HEK293 (cell line): ENCODE measurements at regions not wholly inside any gene's neighbourhood (a gene's known extent, or its start where the extent isn't known, plus 50 kb on each side); places are given as distances from the start of the nearest gene placed in this dataset.

Experiments
- CTCF ChIA-PET: fragments of 350-600 bp; formaldehyde crosslinking; extraction: SDS; loops from one replicate; lab custom pipeline; 2021; ENCODE audit warnings: antibody characterized with exemption; lab: Yijun Ruan, JAX
- POLR2A ChIA-PET: fragments of 300-600 bp; formaldehyde crosslinking; extraction: SDS; loops from one replicate; lab custom pipeline; 2020; ENCODE audit warnings: antibody characterized with exemption, inconsistent platforms; lab: Yijun Ruan, JAX
- H3K27ac ChIP-seq: fragments of 200-500 bp; sonication (Bioruptor generic); 2 replicates; pipeline ENCODE4 v1.5.1; 2014; ENCODE audit warnings: low read depth, low read length, control low read depth, inconsistent platforms; ENCODE audit errors: extremely low read depth
- H3K36me3 ChIP-seq, 2 experiments: fragments of 200-500 bp in 1 of 2; sonication (Bioruptor generic) in 1 of 2; 1 replicate in 1 of 2; 2 replicates in 1 of 2; pipeline ENCODE4 v1.5.1; 2014 to 2017; ENCODE audit warnings: inconsistent platforms in 2 of 2, low read length in 2 of 2; ENCODE audit not compliant: control insufficient read depth in 2 of 2, insufficient read depth in 1 of 2
- H3K4me1 ChIP-seq: fragments of 200-500 bp; sonication (Bioruptor generic); 2 replicates; pipeline ENCODE4 v1.5.1; 2014; ENCODE audit warnings: mild to moderate bottlenecking, low read length, inconsistent platforms; ENCODE audit not compliant: control insufficient read depth, insufficient read depth
- H3K4me3 ChIP-seq: 2 replicates; pipeline ENCODE4 v1.5.1; 2011; ENCODE audit warnings: low read depth, mild to moderate bottlenecking, control low read depth, low read length, moderate library complexity
- H3K9me3 ChIP-seq: fragments of 200-500 bp; sonication (Bioruptor generic); 2 replicates; pipeline ENCODE4 v1.5.1; 2014; ENCODE audit warnings: low read depth, low read length, inconsistent platforms; ENCODE audit not compliant: control insufficient read depth, insufficient read depth
- ATF2 ChIP-seq: fragments of 450-650 bp; formaldehyde crosslinking; IDR thresholded peaks from 2 replicates; pipeline ENCODE4 v1.5.1; 2016; ENCODE audit warnings: missing biosample characterization, missing genetic modification characterization, low read depth
- KLF1 ChIP-seq: fragments of 450-650 bp; formaldehyde crosslinking; IDR thresholded peaks from 2 replicates; pipeline ENCODE4 v1.5.1; 2016; ENCODE audit warnings: missing biosample characterization, missing genetic modification characterization
- MYNN ChIP-seq: fragments of 450-650 bp; formaldehyde crosslinking; IDR thresholded peaks from 2 replicates; pipeline ENCODE4 v1.5.1; 2016; ENCODE audit warnings: missing biosample characterization, missing genetic modification characterization, borderline replicate concordance
- OVOL3 ChIP-seq: fragments of 450-650 bp; formaldehyde crosslinking; IDR thresholded peaks from 2 replicates; pipeline ENCODE4 v1.5.1; 2016; ENCODE audit warnings: missing biosample characterization, missing genetic modification characterization
- SALL2 ChIP-seq: fragments of 450-650 bp; formaldehyde crosslinking; IDR thresholded peaks from 2 replicates; pipeline ENCODE4 v1.5.0; 2017; ENCODE audit warnings: missing biosample characterization, mild to moderate bottlenecking, missing genetic modification characterization, borderline replicate concordance
- SETDB1 ChIP-seq: IDR thresholded peaks from one replicate; pipeline ENCODE4 v1.6.1; 2017; ENCODE audit warnings: mild to moderate bottlenecking, low read length, moderate library complexity, mixed read lengths; ENCODE audit not compliant: insufficient read length
- ZBTB48 ChIP-seq: fragments of 450-650 bp; formaldehyde crosslinking; IDR thresholded peaks from 2 replicates; pipeline ENCODE4 v1.5.1; 2016; ENCODE audit warnings: missing biosample characterization, missing genetic modification characterization
- ZNF10 ChIP-seq: fragments of 450-650 bp; formaldehyde crosslinking; IDR thresholded peaks from 2 replicates; pipeline ENCODE4 v1.5.1; 2017; ENCODE audit warnings: missing biosample characterization, missing genetic modification characterization
- ZNF175 ChIP-seq: fragments of 450-650 bp; formaldehyde crosslinking; IDR thresholded peaks from 2 replicates; pipeline ENCODE4 v1.5.1; 2016; ENCODE audit warnings: missing biosample characterization, missing genetic modification characterization
- ZNF266 ChIP-seq: fragments of 450-650 bp; formaldehyde crosslinking; IDR thresholded peaks from 2 replicates; pipeline ENCODE4 v1.5.1; 2016; ENCODE audit warnings: missing biosample characterization, missing genetic modification characterization, low read depth
- ZNF280C ChIP-seq: fragments of 450-650 bp; formaldehyde crosslinking; IDR thresholded peaks from 2 replicates; pipeline ENCODE4 v1.5.1; 2016; ENCODE audit warnings: missing biosample characterization, missing genetic modification characterization
- ZNF366 ChIP-seq: fragments of 450-650 bp; formaldehyde crosslinking; conservative IDR thresholded peaks from 2 replicates; pipeline ENCODE4 v1.5.1; 2016; ENCODE audit warnings: missing biosample characterization, missing genetic modification characterization
- ZNF48 ChIP-seq: fragments of 450-650 bp; formaldehyde crosslinking; IDR thresholded peaks from 2 replicates; pipeline ENCODE4 v1.5.1; 2016; ENCODE audit warnings: missing biosample characterization, missing genetic modification characterization
- ZNF544 ChIP-seq: fragments of 450-650 bp; formaldehyde crosslinking; IDR thresholded peaks from 2 replicates; pipeline ENCODE4 v1.5.0; 2017; ENCODE audit warnings: missing biosample characterization, missing genetic modification characterization
- ZNF555 ChIP-seq: fragments of 450-650 bp; formaldehyde crosslinking; conservative IDR thresholded peaks from 2 replicates; pipeline ENCODE4 v1.5.1; 2017; ENCODE audit warnings: missing biosample characterization, mild to moderate bottlenecking, missing genetic modification characterization, inconsistent platforms
- ZNF623 ChIP-seq: fragments of 450-650 bp; formaldehyde crosslinking; IDR thresholded peaks from 2 replicates; pipeline ENCODE4 v1.5.1; 2016; ENCODE audit warnings: missing biosample characterization, missing genetic modification characterization
- TF ChIP-seq, protein P1 (sequence below): fragments of 450-650 bp; formaldehyde crosslinking; conservative IDR thresholded peaks from 2 replicates; pipeline ENCODE4 v1.5.1; 2016; ENCODE audit warnings: low read depth, missing biosample characterization, missing genetic modification characterization

- Histone ChIP-seq H3K4me3 (no peak overlapping the region), H3K27ac (no peak overlapping the region), H3K4me1 (no peaks in the 10 kb centered on the region), H3K9me3 (no peaks in the 10 kb centered on the region), H3K36me3 (no peaks in the 10 kb centered on the region)
- ChIA-PET POLR2A (no interaction called here), CTCF (interaction anchor here (0.6 kb wide), 1 partner anchor 144 kb away, joined by 3 read pairs; no protein-coding TSS in a partner anchor)
- TF ChIP-seq ZBTB48 (tag by site-specific recombination) (no peak), SETDB1 (no peak), ZNF266 (tag by site-specific recombination) (no peak), ZNF544 (tag by site-specific recombination) (no peak), MYNN (no peak), SALL2 (tag by site-specific recombination) (no peak), ZNF366 (no peak), KLF1 (tag by site-specific recombination) (no peak), ZNF623 (no peak), ZNF555 (tag by site-specific recombination) (no peak), ZNF175 (tag by site-specific recombination) (no peak), OVOL3 (tag by site-specific recombination) (no peak), ZNF280C (tag by site-specific recombination) (no peak)
- TF ChIP-seq, protein P1, sequence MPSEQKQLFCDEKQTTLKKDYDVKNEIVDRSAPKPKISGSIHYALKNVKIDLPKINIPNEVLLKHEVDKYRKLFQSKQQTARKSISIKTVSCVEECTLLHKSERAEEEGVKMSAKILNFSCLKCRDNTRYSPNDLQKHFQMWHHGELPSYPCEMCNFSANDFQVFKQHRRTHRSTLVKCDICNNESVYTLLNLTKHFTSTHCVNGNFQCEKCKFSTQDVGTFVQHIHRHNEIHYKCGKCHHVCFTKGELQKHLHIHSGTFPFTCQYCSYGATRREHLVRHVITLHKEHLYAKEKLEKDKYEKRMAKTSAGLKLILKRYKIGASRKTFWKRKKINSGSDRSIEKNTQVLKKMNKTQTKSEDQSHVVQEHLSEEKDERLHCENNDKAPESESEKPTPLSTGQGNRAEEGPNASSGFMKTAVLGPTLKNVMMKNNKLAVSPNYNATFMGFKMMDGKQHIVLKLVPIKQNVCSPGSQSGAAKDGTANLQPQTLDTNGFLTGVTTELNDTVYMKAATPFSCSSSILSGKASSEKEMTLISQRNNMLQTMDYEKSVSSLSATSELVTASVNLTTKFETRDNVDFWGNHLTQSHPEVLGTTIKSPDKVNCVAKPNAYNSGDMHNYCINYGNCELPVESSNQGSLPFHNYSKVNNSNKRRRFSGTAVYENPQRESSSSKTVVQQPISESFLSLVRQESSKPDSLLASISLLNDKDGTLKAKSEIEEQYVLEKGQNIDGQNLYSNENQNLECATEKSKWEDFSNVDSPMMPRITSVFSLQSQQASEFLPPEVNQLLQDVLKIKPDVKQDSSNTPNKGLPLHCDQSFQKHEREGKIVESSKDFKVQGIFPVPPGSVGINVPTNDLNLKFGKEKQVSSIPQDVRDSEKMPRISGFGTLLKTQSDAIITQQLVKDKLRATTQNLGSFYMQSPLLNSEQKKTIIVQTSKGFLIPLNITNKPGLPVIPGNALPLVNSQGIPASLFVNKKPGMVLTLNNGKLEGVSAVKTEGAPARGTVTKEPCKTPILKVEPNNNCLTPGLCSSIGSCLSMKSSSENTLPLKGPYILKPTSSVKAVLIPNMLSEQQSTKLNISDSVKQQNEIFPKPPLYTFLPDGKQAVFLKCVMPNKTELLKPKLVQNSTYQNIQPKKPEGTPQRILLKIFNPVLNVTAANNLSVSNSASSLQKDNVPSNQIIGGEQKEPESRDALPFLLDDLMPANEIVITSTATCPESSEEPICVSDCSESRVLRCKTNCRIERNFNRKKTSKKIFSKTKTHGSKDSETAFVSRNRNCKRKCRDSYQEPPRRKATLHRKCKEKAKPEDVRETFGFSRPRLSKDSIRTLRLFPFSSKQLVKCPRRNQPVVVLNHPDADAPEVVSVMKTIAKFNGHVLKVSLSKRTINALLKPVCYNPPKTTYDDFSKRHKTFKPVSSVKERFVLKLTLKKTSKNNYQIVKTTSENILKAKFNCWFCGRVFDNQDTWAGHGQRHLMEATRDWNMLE (tag by site-specific recombination) = no peak
These were observed 469.1 kb downstream of the ZSWIM6 start for GRCh38 chr5:61801174-61801573.

- no peaks in the 10 kb centered on the region for H3K4me1 ChIP-seq
- POLR2A ChIA-PET = no interaction called here
These were observed 470.4 kb downstream of the ZSWIM6 start for GRCh38 chr5:61802456-61802855.

More at GRCh38 chr5:61802456-61802855, 470.4 kb downstream of the ZSWIM6 start:
- Histone ChIP-seq H3K27ac (no peak overlapping the region), H3K9me3 (no peaks in the 10 kb centered on the region), H3K36me3 (no peaks in the 10 kb centered on the region), H3K4me3 (no peak overlapping the region)
- CTCF ChIA-PET = interaction anchor here (0.9 to 1.0 kb wide), 3 partner anchors 9 to 145 kb away, joined by 3 read pairs; no protein-coding TSS in a partner anchor
- TF ChIP-seq ATF2 (0 out of 2 replicates have a peak, but pooled peaks have one; percentile 30), ZNF10 (no peak), KLF1 (tag by site-specific recombination) (peak; percentile 31; the same call in 1 of the 2 replicates), SALL2 (tag by site-specific recombination) (no peak), ZNF48 (tag by site-specific recombination) (no peak)
